ENCODE measurements at regions not wholly inside any gene's neighbourhood (a gene's known extent, or its start where the extent isn't known, plus 50 kb on each side); places are given as distances from the start of the nearest gene placed in this dataset.

DNA sequence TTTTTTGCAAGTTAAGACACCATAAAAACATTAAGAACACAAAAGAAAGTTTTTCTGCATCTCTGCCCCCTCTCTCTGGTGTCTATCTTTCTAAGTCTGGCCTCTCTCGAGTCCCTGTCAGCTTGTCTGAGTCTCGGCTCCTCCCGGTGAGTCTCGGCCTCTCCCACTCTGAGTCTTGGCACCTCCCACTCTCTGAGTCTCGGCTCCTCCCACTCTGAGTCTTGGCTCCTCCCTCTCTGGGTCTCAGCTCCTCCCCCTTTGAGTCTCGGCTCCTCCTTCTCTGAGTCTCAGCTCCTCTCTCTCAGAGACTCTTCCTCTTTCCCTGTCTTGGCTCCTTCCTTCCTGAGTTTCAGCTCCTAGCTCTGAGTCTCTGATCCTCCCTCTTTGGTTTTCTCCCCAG is 72.5 kb upstream of the AMPD3 start:
- no peaks in the 10 kb centered on the region for H3K79me2 ChIP-seq (ENCODE audit: low read length)
- no peak overlapping the region for H3K27ac ChIP-seq (ENCODE audit: low read length)
- H3K4me1 ChIP-seq (ENCODE audit: low read length): no peaks in the 10 kb centered on the region
- no peaks in the 10 kb centered on the region for H3K36me3 ChIP-seq (replicated peaks; ENCODE audit: insufficient read depth, low read length)
- DNase-seq: no peak
- no peaks in the 10 kb centered on the region for H3K9me3 ChIP-seq (replicated peaks; ENCODE audit: insufficient read depth, low read length)
- H4K20me1 ChIP-seq (ENCODE audit: insufficient read depth, low read length): no peaks in the 10 kb centered on the region
- no peaks in the 10 kb centered on the region for H3F3A ChIP-seq (ENCODE audit: insufficient read depth, low read length)
- H3K4me3 ChIP-seq (ENCODE audit: low read length): no peak overlapping the region
- H3K9ac ChIP-seq (ENCODE audit: low read length): no peak overlapping the region
- TF ChIP-seq EZH2 (optimal IDR thresholded peaks at IDR 0.05; ENCODE audit: low read depth, low read length) (no peak), EZH2phosphoT487 (IDR thresholded peaks at IDR 0.05; ENCODE audit: low read length) (no peak)
- TF ChIP-seq, protein P1, sequence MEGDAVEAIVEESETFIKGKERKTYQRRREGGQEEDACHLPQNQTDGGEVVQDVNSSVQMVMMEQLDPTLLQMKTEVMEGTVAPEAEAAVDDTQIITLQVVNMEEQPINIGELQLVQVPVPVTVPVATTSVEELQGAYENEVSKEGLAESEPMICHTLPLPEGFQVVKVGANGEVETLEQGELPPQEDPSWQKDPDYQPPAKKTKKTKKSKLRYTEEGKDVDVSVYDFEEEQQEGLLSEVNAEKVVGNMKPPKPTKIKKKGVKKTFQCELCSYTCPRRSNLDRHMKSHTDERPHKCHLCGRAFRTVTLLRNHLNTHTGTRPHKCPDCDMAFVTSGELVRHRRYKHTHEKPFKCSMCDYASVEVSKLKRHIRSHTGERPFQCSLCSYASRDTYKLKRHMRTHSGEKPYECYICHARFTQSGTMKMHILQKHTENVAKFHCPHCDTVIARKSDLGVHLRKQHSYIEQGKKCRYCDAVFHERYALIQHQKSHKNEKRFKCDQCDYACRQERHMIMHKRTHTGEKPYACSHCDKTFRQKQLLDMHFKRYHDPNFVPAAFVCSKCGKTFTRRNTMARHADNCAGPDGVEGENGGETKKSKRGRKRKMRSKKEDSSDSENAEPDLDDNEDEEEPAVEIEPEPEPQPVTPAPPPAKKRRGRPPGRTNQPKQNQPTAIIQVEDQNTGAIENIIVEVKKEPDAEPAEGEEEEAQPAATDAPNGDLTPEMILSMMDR (IDR thresholded peaks at IDR 0.05; ENCODE audit: low read length): no peak
- no peaks in the 10 kb centered on the region for H3K27me3 ChIP-seq (replicated peaks; ENCODE audit: insufficient read depth, low read length)
- no peak overlapping the region for H3K4me2 ChIP-seq (ENCODE audit: low read depth, low read length)
- no peaks in the 10 kb centered on the region for H3K9me2 ChIP-seq (replicated peaks; ENCODE audit: insufficient read depth, low read length)
- H2AFZ ChIP-seq (ENCODE audit: low read length): no peak overlapping the region

GRCh38 chr11:10385696-10386095 is 69.4 kb upstream of the AMPD3 start:
- no peaks in the 10 kb centered on the region for H3K9me2 ChIP-seq (replicated peaks; ENCODE audit: insufficient read depth, low read length)
- no peaks in the 10 kb centered on the region for H3K9me3 ChIP-seq (replicated peaks; ENCODE audit: insufficient read depth, low read length)
- H3F3A ChIP-seq (ENCODE audit: insufficient read depth, low read length): no peaks in the 10 kb centered on the region
- H3K79me2 ChIP-seq (ENCODE audit: low read length): no peaks in the 10 kb centered on the region
- DNase-seq: no peak
- TF ChIP-seq EZH2 (optimal IDR thresholded peaks at IDR 0.05; ENCODE audit: low read depth, low read length) (no peak), EZH2phosphoT487 (IDR thresholded peaks at IDR 0.05; ENCODE audit: low read length) (no peak)
- TF ChIP-seq, protein P1 (IDR thresholded peaks at IDR 0.05; ENCODE audit: low read length): no peak
- no peak overlapping the region for H3K4me2 ChIP-seq (ENCODE audit: low read depth, low read length)
- H4K20me1 ChIP-seq (ENCODE audit: insufficient read depth, low read length): no peaks in the 10 kb centered on the region
- H2AFZ ChIP-seq (ENCODE audit: low read length): no peak overlapping the region
- H3K9ac ChIP-seq (ENCODE audit: low read length): no peak overlapping the region
- no peaks in the 10 kb centered on the region for H3K27me3 ChIP-seq (replicated peaks; ENCODE audit: insufficient read depth, low read length)
- H3K4me1 ChIP-seq (ENCODE audit: low read length): no peaks in the 10 kb centered on the region
- H3K36me3 ChIP-seq (replicated peaks; ENCODE audit: insufficient read depth, low read length): no peaks in the 10 kb centered on the region
- H3K4me3 ChIP-seq (ENCODE audit: low read length): no peak overlapping the region
- no peak overlapping the region for H3K27ac ChIP-seq (ENCODE audit: low read length)

GRCh38 chr11:10386361-10386760 is 68.7 kb upstream of the AMPD3 start:
- Histone ChIP-seq H3K9me2 (replicated peaks; ENCODE audit: insufficient read depth, low read length) (no peaks in the 10 kb centered on the region), H2AFZ (ENCODE audit: low read length) (no peak overlapping the region), H4K20me1 (ENCODE audit: insufficient read depth, low read length) (no peaks in the 10 kb centered on the region), H3K4me3 (ENCODE audit: low read length) (no peak overlapping the region), H3K4me2 (ENCODE audit: low read depth, low read length) (no peak overlapping the region), H3K9ac (ENCODE audit: low read length) (no peak overlapping the region), H3K36me3 (replicated peaks; ENCODE audit: insufficient read depth, low read length) (no peaks in the 10 kb centered on the region), H3K9me3 (replicated peaks; ENCODE audit: insufficient read depth, low read length) (no peaks in the 10 kb centered on the region), H3K27ac (ENCODE audit: low read length) (no peak overlapping the region), H3F3A (ENCODE audit: insufficient read depth, low read length) (no peaks in the 10 kb centered on the region), H3K79me2 (ENCODE audit: low read length) (no peaks in the 10 kb centered on the region), H3K4me1 (ENCODE audit: low read length) (no peaks in the 10 kb centered on the region), H3K27me3 (replicated peaks; ENCODE audit: insufficient read depth, low read length) (no peaks in the 10 kb centered on the region)
- TF ChIP-seq EZH2 (optimal IDR thresholded peaks at IDR 0.05; ENCODE audit: low read depth, low read length) (no peak), EZH2phosphoT487 (IDR thresholded peaks at IDR 0.05; ENCODE audit: low read length) (no peak)
- DNase-seq: no peak

- no peak overlapping the region for H3K27ac ChIP-seq (ENCODE audit: low read length)
- no peak overlapping the region for H3K4me2 ChIP-seq (ENCODE audit: low read depth, low read length)
- H3K9me3 ChIP-seq (replicated peaks; ENCODE audit: insufficient read depth, low read length): no peaks in the 10 kb centered on the region
- H3K9me2 ChIP-seq (replicated peaks; ENCODE audit: insufficient read depth, low read length): no peaks in the 10 kb centered on the region
- H3K36me3 ChIP-seq (replicated peaks; ENCODE audit: insufficient read depth, low read length): no peaks in the 10 kb centered on the region
- H3K9ac ChIP-seq (ENCODE audit: low read length): no peak overlapping the region
- no peaks in the 10 kb centered on the region for H3K4me1 ChIP-seq (ENCODE audit: low read length)
- no peaks in the 10 kb centered on the region for H3K27me3 ChIP-seq (replicated peaks; ENCODE audit: insufficient read depth, low read length)
- no peaks in the 10 kb centered on the region for H3F3A ChIP-seq (ENCODE audit: insufficient read depth, low read length)
- no peaks in the 10 kb centered on the region for H3K79me2 ChIP-seq (ENCODE audit: low read length)
- H2AFZ ChIP-seq (ENCODE audit: low read length): no peak overlapping the region
- no peaks in the 10 kb centered on the region for H4K20me1 ChIP-seq (ENCODE audit: insufficient read depth, low read length)
- no peak for TF ChIP-seq EZH2 (optimal IDR thresholded peaks at IDR 0.05; ENCODE audit: low read depth, low read length)
- TF ChIP-seq EZH2phosphoT487 (IDR thresholded peaks at IDR 0.05; ENCODE audit: low read length): no peak
- TF ChIP-seq, protein P1 (IDR thresholded peaks at IDR 0.05; ENCODE audit: low read length): no peak
- no peak overlapping the region for H3K4me3 ChIP-seq (ENCODE audit: low read length)
- no peak for DNase-seq
Measured at GRCh38 chr11:10386861-10387205, 68.2 kb upstream of the AMPD3 start.
